ENCODE measurements at regions not wholly inside any gene's neighbourhood (a gene's known extent, or its start where the extent isn't known, plus 50 kb on each side); places are given as distances from the start of the nearest gene placed in this dataset.

GRCh38 chr9:36730414-36730813, 157.7 kb downstream of the MELK start:
- no peak for TF ChIP-seq REST (IDR thresholded peaks at IDR 0.05; ENCODE audit: insufficient read depth in 1 of 2, low read depth in 2 of 2, low read length in 2 of 2)
- no peak for TF ChIP-seq POLR2AphosphoS5 (IDR thresholded peaks at IDR 0.05; ENCODE audit: low read depth, low read length)
- no peak for TF ChIP-seq SIN3A (IDR thresholded peaks at IDR 0.05; ENCODE audit: borderline replicate concordance, insufficient read depth, low read length)
- no peak for TF ChIP-seq TAF1 (IDR thresholded peaks at IDR 0.05; ENCODE audit: borderline replicate concordance, insufficient read depth, low read length)

All from PFSK-1 (cell line).